ENCODE measurements at regions not wholly inside any gene's neighbourhood (a gene's known extent, or its start where the extent isn't known, plus 50 kb on each side); places are given as distances from the start of the nearest gene placed in this dataset.

DNA sequence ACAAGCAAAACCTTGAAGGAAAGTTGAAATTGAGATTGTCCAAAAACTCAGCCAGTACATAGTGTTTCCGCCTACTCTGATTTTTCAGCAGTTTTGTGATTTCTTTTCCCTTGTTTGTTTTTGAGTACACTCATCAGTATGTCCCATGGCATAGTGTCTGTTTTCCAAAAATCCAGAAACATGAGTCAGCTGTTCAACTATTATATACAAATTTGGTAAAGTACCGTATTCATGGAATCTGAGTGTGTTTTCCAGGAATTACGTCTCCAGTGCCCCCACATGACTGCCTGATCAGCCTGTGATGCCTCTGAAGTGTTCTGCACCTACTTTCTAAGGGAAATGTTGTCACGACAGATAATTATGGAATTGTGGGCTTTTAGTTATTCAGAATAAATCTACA lies 186.8 kb downstream of the LTN1 start:
- peak; percentile 21 to 85 for DNase-seq (ENCODE audit: low spot score in 2 of 2)
- Histone ChIP-seq H3K4me1 (peaks cover 14 to 38% of the 10 kb centered on the region in 2 donors), H3K27ac (peak overlapping the region; percentile 84 to 86), H3K9me3 (peaks cover 13% of the 10 kb centered on the region in 2 donors), H3K4me3 (no peak overlapping the region), H3K36me3 (peaks cover 0 to 4% of the 10 kb centered on the region in 2 donors), H3K27me3 (no peaks in the 10 kb centered on the region)
- intact Hi-C loops (cut with DNase I): loop anchor here (2.0 to 10.0 kb wide), 5 partner anchors 15 to 1961 kb away; partner anchors contain the start of gene ADAMTS1
- TF ChIP-seq, protein P1, sequence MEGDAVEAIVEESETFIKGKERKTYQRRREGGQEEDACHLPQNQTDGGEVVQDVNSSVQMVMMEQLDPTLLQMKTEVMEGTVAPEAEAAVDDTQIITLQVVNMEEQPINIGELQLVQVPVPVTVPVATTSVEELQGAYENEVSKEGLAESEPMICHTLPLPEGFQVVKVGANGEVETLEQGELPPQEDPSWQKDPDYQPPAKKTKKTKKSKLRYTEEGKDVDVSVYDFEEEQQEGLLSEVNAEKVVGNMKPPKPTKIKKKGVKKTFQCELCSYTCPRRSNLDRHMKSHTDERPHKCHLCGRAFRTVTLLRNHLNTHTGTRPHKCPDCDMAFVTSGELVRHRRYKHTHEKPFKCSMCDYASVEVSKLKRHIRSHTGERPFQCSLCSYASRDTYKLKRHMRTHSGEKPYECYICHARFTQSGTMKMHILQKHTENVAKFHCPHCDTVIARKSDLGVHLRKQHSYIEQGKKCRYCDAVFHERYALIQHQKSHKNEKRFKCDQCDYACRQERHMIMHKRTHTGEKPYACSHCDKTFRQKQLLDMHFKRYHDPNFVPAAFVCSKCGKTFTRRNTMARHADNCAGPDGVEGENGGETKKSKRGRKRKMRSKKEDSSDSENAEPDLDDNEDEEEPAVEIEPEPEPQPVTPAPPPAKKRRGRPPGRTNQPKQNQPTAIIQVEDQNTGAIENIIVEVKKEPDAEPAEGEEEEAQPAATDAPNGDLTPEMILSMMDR (IDR thresholded peaks at IDR 0.05): no peak

GRCh38 chr21:28804089-28804670 lies 188.5 kb downstream of the LTN1 start:
- Histone ChIP-seq H3K36me3 (no peaks in the 10 kb centered on the region), H3K27ac (peak overlapping the region; percentile 80 to 86), H3K9me3 (peaks cover 13% of the 10 kb centered on the region in 2 donors), H3K4me3 (no peak overlapping the region), H3K27me3 (no peaks in the 10 kb centered on the region), H3K4me1 (peaks cover 14 to 38% of the 10 kb centered on the region in 2 donors)
- no peak for DNase-seq (ENCODE audit: low spot score in 2 of 2)
- TF ChIP-seq, protein P1 (IDR thresholded peaks at IDR 0.05): no peak
- intact Hi-C loops (cut with DNase I): loop anchor here (2.0 to 10.0 kb wide), 3 partner anchors 31 to 1959 kb away; partner anchors contain the start of gene ADAMTS1

DNA sequence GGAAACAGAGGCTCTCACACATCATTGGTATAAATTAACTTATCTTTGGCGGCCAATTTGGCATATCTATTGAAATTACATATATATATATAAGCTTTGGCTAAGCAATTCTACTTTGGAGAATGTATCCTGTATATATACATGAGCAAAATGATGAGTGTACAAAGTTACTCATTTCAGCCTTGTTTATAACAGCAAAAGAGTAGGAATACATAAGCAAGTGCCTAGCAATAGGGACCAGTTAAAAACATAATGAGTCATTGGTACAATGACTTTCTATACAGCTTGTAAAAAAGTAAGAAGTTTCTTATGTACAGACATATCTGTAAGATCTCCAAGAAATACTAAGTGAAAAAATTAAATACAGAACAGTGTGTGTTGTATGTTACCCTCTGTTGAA lies 190.8 kb downstream of the LTN1 start:
- intact Hi-C loops (cut with DNase I): loop anchor here (5.0 to 10.0 kb wide), 2 partner anchors 95 to 1957 kb away; partner anchors contain the start of gene ADAMTS1
- H3K27me3 ChIP-seq: no peaks in the 10 kb centered on the region

DNA sequence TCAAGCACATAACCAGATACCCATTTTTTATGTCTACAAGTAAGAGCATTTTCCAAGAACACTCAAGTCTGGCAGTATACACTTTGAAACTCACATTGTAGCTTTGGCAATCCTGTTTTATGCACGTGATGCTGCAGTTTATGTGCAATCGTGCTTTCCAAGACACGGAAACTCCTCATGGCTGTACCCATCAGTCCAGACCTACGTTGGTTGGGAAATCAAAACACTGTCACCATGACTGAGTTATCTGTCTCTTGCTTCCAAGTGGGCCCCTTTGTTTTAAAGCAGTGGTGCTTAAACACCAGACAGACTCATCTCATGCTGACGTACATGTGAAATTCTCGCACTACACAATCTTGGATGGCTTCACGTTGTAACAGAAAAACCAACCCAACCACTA lies 192.8 kb downstream of the LTN1 start:
- Histone ChIP-seq H3K27ac (no peak overlapping the region), H3K4me3 (no peak overlapping the region), H3K9me3 (no peaks in the 10 kb centered on the region), H3K27me3 (no peaks in the 10 kb centered on the region), H3K4me1 (peaks cover 10 to 22% of the 10 kb centered on the region in 2 donors), H3K36me3 (no peaks in the 10 kb centered on the region)
- TF ChIP-seq, protein P1 (IDR thresholded peaks at IDR 0.05): no peak
- intact Hi-C loops (cut with DNase I): loop anchor here (5.0 to 10.0 kb wide), 4 partner anchors 97 to 1955 kb away; partner anchors contain the start of gene ADAMTS1
- DNase-seq (ENCODE audit: low spot score in 2 of 2): no peak

More for the DNA sequence above, 190.8 kb downstream of the LTN1 start:
- Histone ChIP-seq H3K27ac (peak overlapping the region in 1 of 2 donors; percentile 80), H3K4me1 (peaks cover 14 to 38% of the 10 kb centered on the region in 2 donors), H3K36me3 (no peaks in the 10 kb centered on the region), H3K4me3 (no peak overlapping the region), H3K9me3 (no peaks in the 10 kb centered on the region)
- no peak for DNase-seq (ENCODE audit: low spot score in 2 of 2)
- TF ChIP-seq, protein P1 (IDR thresholded peaks at IDR 0.05): no peak

GRCh38 chr21:28798798-28799197 lies 193.9 kb downstream of the LTN1 start:
- no peak overlapping the region for H3K4me3 ChIP-seq
- H3K9me3 ChIP-seq: no peaks in the 10 kb centered on the region
- no peaks in the 10 kb centered on the region for H3K36me3 ChIP-seq
- intact Hi-C loops (cut with DNase I): loop anchor here (5.0 to 10.0 kb wide), 2 partner anchors 144 to 274 kb away; no protein-coding TSS in a partner anchor
- TF ChIP-seq, protein P1 (IDR thresholded peaks at IDR 0.05): no peak
- H3K27me3 ChIP-seq: no peaks in the 10 kb centered on the region
- no peak for DNase-seq (ENCODE audit: low spot score in 2 of 2)
- H3K27ac ChIP-seq: no peak overlapping the region
- peaks cover 6 to 11% of the 10 kb centered on the region in 2 donors for H3K4me1 ChIP-seq
